ENCODE measurements at regions not wholly inside any gene's neighbourhood (a gene's known extent, or its start where the extent isn't known, plus 50 kb on each side); places are given as distances from the start of the nearest gene placed in this dataset.
A peak's percentile ranks its signal among the peaks of the same experiment; 100 is the strongest.
"Not testable (repeated sequence)": the region's sequence is repeated elsewhere in the genome, so short reads cannot be mapped to it uniquely, and the experiment has no call there.

DNA sequence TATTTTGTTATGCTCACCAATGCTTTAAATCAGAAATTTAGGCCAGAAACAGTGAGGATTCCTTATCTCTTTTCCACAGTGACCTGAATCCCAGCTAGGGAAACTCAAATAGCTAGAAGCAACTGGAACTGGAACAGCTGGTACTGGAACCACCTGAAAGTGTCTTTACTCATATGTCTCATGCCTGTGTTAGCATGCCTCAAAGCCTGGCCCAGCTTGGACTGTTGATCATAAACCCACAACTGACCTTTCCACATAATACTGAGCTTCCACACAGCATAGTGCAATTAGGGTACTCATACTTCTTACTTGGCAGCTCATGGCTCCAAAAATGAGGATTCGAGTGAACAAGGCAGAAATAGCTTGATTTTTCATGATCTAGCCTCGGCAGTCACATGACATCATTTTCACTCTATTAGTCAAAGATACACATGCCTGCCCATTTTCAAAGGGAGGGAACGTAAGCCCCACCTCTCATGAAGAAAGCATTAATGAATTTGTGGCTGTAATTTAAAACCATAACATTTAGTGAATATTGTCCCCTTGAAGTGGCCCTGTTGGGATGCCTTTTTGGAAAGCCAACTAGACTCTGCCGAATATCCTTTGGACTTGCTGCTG, 80.8 kb upstream of the ACSL1 start:
- ATAC-seq, result no peak
- DNase-seq (ENCODE audit: low spot score), result no peak

- peak; percentile 72 for ATAC-seq
- no peak for DNase-seq (ENCODE audit: low spot score)
Observed at GRCh38 chr4:184907216-184907615, 81.4 kb upstream of the ACSL1 start.

DNA sequence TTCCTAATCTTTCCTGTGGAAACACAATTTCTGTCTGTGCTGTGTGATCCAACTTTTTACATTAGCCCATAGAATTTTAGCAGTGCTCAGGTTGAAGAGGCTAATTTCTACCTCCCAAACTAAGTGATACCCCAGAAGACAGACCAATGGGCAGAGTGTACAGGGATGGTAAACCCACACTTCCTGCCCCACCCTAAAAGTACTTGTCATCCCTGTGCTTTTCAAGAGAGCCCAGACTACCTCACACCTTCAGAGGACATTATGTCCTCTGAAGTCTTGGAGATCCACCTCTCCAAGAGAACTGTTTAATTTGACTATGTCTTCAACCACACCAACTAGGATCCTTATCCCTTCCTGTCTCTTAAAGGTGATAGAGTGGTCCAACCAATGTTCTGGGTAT, 82.0 kb upstream of the ACSL1 start:
- ATAC-seq (no peak), DNase-seq (ENCODE audit: low spot score) (no peak)

GRCh38 chr4:184911310-184911709, 85.5 kb upstream of the ACSL1 start:
- no peak for ATAC-seq
- no peak for DNase-seq (ENCODE audit: low spot score)

DNA sequence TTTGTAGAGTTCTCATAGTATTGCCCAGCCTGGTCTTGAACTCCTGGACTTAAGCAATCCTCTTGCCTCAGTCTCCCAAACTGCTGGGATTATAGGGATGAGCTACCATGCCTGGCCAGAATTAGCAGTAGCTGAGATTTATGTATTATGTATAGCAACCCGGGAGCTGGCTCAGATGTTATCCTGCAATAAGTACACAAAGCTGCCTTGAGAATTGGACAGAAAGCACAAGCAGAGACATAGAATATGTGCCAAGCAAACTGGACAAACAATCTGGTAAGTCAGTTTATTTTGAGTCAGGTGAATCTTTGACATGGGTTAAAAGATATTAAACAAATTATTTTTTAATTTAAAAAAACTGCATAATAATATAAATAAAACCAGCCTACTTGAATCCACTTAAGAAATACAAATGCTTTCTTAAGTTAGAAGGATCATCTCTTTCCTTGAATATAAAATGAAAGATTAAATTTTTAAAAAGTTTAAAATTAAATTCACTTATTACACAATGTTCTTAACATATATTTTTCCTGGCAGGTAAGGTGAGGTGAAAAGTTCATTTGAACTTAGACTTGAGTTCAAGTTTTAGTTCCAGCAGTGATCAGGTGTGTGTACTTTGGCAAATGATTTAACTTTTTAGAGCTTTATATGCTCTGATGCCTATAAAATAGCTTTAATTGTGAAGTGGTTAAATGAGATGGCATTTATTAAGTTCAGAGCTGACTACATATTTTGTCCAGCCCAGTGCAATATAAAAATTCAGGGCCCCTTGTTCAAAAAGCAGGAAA, 87.8 kb upstream of the ACSL1 start:
- peak; percentile 62 for ATAC-seq
- no peak for DNase-seq (ENCODE audit: low spot score)

DNA sequence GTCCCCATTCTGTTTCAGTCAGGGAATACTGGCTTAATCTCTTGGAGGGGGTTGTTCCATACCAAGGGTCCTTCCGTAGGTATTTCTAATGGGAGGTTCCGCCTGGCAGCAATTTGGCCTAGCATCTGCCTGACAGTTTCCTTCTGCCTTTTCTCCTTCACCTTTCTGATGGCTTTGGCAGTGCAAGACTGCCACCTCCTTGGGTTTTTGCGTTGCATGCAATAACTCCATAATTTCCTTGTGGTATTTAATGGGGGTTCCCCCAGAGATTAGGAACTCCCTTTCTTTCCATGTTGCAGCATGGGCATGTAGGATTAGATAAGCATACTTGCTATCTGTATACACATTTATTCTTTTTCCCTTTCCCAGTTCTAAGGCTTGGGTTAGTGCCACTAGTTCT, 93.0 kb upstream of the ACSL1 start:
- not testable (repeated sequence) for DNase-seq (ENCODE audit: low spot score); ATAC-seq

- ATAC-seq, result no peak
- no peak for DNase-seq (ENCODE audit: low spot score)
Observed at GRCh38 chr4:184921456-184921855, 95.7 kb upstream of the ACSL1 start.

GRCh38 chr4:184922301-184922700, 96.0 kb upstream of the HELT start:
- DNase-seq (ENCODE audit: low spot score), result no peak
- no peak for ATAC-seq

- ATAC-seq (no peak), DNase-seq (ENCODE audit: low spot score) (no peak)
Observed at GRCh38 chr4:184924516-184924915, 93.8 kb upstream of the HELT start.

DNA sequence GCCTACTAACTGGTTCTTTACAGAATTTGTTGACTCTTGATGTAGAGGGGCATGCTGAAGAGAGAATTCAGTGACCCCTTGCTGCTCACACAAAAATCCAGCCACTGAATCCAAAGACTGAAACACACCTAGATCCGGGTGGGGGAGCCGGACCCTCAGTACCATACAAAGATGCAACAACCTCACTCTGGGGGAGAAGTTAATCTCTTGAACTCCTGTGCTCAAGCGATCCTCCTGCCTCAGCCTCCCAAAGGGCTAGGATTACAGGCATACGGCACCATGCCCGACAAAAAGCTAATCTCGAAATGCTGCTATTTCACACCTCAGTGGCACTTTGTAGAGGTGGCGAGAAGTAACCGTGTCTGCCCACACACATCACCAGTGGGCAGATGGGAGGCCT, 88.8 kb upstream of the HELT start:
- no peak for DNase-seq (ENCODE audit: low spot score)

GRCh38 chr4:184930026-184930425, 88.3 kb upstream of the HELT start:
- no peak for DNase-seq (ENCODE audit: low spot score)
- ATAC-seq, result no peak

More for the DNA sequence above, 88.8 kb upstream of the HELT start:
- no peak for ATAC-seq

GRCh38 chr4:184932343-184932742, 85.9 kb upstream of the HELT start:
- ATAC-seq (no peak), DNase-seq (ENCODE audit: low spot score) (no peak)

DNA sequence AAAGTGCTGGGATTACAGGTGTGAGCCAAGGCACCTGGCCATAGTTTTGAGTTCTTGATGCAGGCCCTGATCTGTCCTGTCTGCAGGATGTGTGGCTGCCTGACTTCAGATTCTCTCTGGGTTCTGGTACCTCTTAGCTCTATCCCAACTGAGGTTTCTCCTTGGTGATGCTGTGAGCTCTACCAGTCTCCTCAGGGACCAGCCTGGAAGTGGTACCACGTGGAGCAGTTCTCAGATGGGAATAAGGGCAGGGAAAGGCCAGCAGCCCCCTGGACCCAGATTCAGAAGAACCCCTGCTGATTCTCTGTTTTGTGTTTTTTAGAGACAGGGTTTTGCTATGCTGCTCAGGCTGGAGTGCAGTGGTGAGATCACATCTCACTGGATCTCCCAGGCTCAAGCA, 85.0 kb upstream of the HELT start:
- DNase-seq (ENCODE audit: low spot score), result no peak
- ATAC-seq, result no peak

DNA sequence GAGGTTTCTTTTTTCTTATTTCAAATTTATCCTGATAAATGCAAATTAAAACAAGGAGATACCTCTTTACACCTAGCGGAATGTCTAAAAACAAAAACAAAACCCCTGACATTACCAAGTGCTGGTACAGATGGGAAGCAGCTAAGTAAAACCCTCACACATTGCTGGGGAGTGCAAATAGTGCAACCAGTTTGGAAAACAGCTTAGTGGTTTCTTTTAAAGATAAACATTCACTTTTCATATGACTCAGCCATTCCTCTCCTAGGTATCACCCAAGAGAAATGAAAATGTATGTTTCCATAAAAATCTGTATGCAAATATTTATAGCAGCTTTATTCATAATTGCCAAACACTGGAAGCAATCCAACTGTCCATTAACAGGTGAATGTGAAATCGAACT, 84.1 kb upstream of the HELT start:
- ATAC-seq (no peak), DNase-seq (ENCODE audit: low spot score) (no peak)

GRCh38 chr4:184934961-184935360, 83.3 kb upstream of the HELT start:
- no peak for ATAC-seq
- DNase-seq (ENCODE audit: low spot score), result no peak

- no peak for DNase-seq (ENCODE audit: low spot score)
- ATAC-seq, result no peak
Observed at GRCh38 chr4:184936071-184936470, 82.2 kb upstream of the HELT start.

DNA sequence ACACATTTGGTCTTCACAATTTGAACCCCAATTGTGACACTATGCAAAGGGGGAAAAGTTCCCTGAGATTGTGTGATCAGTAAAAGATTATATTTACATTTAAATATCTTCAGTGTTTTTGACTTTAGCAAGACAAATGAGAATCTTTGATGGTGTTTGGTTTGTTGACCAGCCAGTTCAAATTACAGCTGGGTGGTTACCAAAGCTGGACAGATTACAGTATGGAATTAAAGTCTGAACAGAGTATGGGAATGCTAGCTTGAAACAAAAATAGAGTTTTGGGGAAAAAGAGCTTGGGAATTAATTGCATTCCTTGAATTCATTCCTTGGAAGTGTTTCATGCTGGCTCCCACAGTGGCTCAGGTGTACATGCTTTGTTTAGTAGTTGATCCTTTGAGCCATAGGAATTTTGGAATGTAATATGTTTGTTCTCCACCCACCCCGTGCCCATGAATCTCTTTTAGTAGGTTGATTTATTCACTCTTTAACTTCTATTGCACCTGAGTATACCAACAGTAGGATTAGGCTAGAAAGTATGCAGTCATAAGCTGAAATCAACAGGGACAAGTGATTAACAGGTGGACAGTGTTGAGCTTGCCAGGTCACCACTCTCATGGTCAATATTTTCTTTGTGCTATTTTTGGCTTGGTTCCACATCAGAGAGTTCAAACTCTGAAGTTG, 81.1 kb upstream of the HELT start:
- DNase-seq (ENCODE audit: low spot score) (no peak), ATAC-seq (peak; percentile 68)

DNA sequence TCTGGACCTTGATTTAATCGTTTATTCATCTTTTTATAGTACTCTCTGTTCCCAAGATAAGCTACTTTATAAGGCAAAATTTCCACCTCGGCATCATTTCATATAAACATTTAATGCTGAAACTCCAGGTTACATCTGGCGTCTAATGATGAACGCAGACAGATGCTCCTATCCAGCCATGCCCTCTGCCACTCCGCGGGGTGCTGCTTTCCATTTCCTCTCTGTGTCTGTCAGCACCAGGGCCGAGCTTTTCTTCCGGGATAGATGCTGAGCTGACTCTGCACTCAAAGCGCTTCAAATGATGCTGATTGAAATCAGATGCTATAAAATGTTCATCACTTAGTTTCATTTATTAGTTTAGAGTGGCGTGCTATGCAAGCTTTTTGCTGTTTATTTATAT, 80.5 kb upstream of the HELT start:
- ATAC-seq (peak; percentile 19), DNase-seq (ENCODE audit: low spot score) (no peak)

- DNase-seq (ENCODE audit: low spot score) (no peak), ATAC-seq (no peak)
Observed at GRCh38 chr4:184938871-184939270, 79.4 kb upstream of the HELT start.

DNA sequence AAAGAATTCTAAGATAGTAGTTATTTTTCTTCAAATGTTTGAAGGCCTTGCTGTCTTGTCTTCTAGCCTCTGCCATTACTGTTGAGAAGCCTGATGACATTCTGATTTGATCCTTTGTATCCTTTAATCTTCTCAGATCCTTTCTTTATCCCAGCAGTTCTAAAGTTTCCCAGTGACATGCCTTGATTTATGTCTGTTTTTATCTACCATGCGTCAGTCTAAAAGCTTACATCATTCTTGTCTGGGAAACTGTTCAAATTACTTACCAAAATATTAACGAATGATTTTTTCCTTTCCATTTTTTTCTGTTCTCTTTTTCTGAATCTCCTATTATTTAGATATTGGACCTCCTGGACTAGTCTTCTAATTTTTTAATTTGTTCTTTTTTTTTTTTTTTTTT, 78.3 kb upstream of the HELT start:
- DNase-seq (ENCODE audit: low spot score), result no peak
- ATAC-seq, result no peak

DNA sequence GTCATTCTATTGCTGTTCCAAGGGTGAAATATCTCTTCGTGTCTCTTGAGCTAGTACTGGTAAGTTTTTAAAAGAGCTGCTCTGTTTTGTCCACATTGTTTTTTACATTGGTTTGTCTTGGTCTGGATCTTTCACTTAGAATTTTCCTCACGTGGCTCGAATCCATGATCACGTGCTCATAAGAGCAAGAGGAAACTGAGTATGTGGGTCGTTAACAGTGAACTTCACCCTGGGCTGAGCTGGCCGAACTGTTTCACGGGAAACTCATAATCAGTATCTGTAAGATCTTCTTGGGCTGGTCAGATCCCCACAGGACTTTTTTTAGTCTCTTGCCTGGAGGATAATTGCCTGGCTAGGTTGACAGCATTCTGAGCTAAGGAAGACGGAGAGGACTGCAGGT, 77.8 kb upstream of the HELT start:
- ATAC-seq (no peak), DNase-seq (ENCODE audit: low spot score) (no peak)

All from left lobe of liver (tissue), 2 donors.